NCI-H446 treated with DMSO at 0.1 percent for 48 hours (cell line): ENCODE measurements at regions not wholly inside any gene's neighbourhood (a gene's known extent, or its start where the extent isn't known, plus 50 kb on each side); places are given as distances from the start of the nearest gene placed in this dataset.
A peak's percentile ranks its signal among the peaks of the same experiment; 100 is the strongest.

Source experiments
- DNase-seq: peaks from one replicate; lab custom pipeline; 2025; lab: John Stamatoyannopoulos, UW

DNA sequence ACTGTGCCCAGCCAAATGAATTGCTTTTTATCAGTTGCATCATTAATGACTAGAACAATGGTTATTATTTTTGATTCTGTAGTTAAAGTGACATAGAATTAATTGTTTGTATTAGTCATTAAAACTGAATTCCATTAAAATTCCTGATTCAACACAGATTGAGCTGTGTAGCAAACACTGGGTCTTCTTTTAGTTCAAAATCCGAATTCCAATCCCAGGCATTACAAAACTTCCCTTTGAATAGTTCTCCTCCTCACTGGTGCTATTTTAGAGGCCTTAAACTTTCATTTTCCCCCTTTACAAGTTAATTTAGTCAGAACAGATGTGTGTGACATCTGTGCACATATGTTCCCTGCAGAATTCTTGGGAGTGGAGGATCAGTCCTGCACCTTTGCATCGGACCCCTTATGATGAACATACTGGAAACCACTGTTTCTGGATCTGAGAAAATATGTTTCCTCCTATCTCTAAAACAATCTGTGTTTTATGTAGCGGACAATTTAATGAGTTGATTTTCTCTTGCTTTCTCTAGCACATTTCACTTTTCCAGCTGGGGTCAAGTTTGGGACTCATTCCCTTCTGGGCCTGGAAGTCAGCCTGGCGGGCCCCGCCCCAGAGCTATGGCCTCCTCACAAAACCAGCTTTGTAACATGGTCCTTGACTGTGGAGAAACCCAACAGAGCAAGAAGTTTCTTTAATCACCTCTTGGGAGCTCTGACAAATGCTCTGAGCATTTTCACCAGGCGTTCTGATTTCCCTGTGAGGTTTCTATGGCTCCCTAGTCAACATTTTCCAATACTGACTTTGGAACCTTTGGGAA, 87.9 kb upstream of the MAMDC2 start:
- DNase-seq, result no peak

DNA sequence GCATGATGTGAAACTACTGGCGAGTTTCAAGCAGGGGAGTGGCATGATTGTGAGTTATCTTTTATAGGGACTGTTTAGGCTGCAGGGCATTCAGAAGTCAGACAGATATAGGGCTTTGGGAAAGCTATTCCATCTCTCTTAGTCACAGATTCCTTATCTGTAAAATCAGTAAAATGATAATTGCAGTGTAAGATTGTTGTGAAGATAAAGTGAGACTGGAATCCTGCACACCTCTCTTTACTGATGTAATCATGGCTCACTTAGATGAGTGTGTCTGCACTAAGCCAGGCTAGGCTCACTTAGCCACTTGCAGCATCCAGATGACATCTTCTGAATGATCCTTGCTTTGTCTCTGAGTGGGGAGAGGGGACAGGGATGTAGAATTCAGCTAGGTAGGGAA, 81.8 kb upstream of the MAMDC2 start:
- no peak for DNase-seq

DNA sequence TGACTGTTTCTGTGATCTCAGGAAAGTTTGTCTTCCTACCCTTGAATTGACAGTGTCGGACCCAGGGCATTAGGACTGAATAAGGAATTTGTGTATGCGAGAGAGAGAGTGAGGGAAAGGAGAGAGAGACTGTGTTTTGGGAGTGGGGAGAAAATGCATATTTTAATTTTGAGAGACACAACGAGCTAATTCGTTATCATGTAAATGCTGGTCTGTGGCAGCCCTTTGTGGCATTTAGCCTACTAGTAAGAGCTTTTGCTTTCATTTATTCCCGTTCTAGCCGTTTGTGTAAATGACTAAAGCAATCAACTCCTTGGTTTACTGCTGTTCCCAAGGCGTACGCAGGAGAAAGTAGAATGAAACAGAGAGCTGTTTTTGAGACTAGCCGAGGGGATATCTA, 79.8 kb upstream of the MAMDC2 start:
- no peak for DNase-seq

DNA sequence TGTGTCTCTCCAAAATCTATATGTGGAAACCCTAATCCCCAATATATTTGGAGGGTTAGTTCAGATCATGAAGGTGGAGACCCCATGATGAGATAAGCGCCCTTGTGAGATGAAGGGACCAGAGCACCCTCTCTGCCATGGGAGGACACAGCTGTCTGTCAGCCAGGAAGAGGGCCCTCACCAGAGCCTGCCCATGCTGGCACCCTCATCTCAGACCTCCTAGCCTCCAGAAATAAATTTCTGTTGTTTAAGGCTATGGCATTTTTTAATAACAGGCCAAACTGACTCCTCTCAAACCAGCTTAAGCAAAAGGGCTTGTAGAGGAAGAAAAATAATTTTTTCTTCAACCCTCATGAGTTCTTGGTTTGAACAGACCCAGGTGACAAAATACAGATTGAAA, 79.2 kb upstream of the MAMDC2 start:
- DNase-seq, result no peak

DNA sequence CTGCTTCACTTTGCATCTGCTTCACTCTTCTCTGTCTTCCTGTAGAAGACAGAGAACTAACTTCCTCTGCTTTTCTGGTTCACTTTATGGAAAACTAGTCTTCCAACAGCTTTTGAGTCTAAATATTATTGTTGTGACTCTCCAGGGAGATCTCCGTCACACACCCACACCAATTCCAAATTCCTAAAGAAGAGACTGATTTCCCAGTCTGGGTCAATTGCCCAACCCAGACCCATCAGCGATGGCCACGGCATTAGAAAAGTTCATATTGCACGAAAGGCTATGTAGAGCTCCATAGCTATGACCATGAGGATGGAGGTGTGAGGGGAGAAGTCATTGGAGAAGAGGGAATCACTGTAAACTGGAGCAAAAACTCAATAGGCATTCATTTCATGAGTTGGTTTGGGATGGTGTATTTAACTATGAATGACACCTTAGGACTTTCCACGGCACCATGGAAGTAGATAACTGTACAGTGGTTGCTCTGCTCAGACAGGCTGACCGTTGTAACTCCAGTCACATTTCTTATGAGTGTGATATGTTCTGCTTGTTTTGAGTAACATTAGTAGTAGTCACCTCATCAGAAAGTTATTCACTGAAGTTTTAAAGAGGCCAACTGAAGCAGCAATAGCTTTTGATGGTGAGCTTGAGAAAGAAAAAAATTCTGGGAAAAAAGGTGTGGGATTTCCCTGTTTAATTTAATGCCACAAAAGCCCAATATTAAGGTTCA, 78.1 kb upstream of the MAMDC2 start:
- no peak for DNase-seq

DNA sequence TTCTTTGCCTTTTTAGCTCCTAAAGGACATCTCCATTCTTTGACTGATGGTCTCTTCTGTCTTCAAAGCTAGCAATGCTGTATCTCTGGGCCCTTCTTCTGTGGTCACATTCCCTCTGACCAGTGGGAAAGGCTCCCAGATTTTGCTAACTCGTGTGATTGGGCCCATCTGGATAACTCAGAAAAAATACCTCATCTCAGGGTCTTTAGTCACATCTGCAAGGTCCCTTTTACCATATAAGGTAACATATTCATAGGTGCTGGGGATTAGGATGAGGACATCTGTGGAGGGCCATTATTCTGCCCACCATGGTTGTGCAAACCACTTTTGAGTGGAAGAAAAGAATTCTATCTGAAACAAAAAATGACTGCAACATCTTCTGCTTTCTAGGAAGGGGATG, 76.3 kb upstream of the MAMDC2 start:
- DNase-seq, result no peak

DNA sequence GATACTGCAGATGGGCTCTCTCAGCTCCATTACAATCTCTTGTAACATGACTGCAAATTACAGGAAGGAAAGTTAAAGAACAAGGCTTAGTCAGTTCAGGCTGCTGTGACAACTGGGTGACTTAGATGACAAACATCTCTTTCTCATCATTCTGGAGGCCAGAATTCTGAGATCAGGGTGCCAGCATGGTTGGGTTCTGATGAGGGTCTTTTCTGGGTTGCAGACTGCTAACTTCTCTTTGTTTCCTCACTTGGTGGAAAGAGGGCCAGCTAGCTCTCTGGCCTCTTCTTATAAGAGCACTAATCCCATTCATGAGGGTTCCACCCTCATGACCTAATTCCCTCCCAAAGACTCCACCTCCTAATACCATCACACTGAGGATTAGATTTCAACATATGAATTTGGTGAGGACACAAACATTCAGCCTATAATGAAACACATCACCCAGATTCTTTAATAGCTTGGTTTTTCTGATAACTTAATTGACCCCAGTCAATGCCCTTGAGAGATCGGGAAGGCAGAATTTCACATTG, 73.6 kb upstream of the MAMDC2 start:
- no peak for DNase-seq

DNA sequence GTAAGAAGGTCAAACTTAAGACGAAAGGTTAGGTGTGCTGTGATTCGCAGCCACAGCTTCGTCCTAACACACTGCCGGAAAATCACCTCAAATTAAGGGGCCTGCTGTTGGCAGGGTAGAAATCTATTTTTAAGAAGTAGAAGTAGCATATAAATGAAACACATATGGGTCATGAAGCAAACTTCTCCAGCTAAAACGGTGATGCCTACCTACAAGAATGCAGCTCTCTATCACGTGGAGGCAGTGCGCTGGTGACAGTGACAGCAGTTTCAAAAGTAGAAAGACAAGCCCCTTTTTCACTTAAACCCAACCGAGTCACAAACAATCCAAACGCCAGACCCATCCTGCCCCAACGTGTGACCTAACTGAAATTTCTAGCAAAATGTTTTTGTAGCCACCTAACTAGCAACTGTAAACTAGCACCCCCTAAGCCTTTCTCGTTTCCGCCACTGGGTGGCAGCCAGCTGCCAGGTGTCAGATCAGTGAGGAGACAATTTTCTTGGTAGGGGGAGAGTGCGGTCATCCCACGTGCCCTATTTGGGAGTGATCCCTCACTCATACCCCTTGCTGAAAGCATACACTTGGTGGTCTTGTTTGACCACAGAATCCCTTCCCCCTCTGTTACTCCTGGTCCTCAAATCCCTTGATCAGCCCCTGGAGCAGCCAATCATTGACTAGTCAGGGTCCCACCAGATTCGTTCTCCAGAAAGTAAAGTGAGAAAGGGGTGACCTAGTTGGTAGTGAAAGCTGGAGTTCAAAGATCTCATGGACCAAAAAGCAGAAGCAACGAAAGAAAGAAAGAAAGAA, 71.8 kb upstream of the MAMDC2 start:
- peak; percentile 18 for DNase-seq

DNA sequence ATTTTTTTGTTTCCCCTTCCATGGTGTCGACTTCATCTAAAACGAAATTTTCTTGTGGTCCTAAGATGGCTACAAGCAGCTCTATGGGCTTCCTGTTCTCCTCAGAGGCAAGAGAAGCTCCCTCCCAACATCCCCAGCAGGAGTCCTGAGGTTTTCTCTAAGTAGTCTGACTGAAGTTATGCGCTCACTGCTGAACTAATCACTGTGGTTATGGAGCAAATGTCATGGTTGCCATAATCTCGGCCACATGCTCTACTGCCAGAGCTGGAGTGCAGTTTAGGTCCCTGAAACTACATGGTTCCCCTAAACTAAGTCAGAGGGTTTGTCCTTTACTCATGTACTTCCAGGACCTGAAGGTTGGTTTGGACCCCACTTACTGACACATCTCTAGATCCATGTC, 68.0 kb upstream of the MAMDC2 start:
- DNase-seq, result no peak

DNA sequence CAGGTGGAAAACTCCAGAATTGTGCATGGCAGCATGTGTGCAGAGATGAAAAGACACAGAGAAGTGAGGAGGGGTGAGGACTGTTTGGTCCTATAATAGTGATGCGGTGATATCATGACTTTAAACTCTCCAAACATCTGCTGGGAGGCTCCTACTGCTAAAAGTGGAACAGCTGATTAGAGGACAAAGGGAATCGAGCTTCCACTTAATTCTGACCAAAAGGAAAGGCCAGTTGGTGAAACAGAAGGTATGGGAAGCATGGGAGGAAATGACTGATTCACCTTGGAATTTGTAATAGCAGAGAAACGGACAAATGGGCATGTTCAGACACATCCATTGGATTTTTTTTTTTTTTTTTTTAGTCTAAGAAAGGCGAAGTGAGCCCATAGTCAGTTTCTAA, 67.5 kb upstream of the MAMDC2 start:
- DNase-seq, result no peak

DNA sequence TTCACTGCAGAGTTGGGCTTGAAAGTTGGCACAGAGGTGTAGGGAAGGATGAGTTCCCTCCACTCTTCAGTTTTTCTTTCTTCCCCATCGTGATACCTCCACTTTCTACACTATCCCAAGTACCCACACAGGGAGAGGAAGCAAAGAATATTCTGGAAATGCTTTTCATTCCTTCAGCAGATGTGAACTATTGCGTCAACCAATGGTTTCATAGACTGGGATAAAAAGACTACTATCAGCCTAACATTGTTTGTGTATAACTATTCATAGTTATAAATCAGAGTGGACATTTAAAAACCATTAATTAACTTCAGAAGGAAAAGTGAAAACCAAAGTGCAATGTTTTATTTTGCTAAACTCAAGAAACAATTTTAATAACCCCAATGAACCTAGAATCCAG, 63.6 kb upstream of the MAMDC2 start:
- DNase-seq, result no peak

DNA sequence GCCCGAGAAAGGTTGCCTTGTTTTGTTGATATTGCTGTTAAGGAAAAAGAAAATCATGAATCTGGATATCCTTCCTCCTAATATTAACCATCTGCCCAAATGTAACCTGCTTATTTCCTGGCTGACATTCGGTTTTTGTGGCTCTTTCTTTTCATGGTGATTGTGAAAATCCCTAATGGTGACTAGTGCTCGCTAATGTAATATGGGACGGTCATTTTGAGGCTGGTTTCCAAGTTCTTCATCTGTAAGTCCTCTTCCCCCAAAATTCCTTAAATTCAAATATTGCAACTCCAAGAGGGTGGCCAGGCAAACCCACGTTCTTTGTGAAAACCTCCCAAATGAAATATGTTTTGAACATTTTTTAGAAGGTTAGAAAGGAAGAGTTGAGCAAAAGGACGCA, 63.1 kb upstream of the MAMDC2 start:
- DNase-seq, result no peak

DNA sequence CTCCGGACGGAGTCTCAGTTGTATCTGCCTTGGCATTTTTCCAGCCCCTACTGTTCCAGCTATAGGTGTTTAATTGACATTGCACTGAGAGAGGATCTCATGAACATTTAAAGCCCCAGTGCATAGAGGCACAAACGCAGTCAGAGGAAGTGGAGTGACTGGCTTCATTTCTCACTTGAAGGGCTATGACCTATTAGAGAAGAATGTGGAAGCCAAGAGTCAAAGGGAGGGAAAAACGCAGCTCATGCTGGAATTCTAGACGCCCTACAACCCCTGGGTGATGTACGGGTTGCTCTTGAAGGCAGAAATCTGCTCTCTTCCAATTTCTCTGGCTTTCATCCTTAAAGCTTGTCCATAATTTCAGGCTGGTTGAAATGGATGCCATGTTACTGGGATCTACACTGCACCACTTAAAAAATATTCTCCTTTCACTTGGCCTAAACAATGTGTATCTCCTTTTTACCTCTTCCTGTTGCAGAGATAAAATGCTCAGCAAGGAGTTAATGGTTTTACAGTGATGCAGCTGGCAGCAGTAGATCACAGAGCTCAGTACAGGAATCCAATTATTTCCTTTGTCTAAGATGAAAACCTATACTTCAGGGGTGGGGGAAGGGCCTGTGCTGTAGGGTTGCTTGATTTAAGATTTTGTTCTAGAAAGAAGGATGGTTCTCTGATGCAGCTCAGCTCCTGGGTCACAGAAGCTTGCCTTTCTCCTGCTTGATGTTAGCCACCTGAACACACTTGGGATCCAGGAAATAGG, 61.8 kb upstream of the MAMDC2 start:
- DNase-seq, result no peak

DNA sequence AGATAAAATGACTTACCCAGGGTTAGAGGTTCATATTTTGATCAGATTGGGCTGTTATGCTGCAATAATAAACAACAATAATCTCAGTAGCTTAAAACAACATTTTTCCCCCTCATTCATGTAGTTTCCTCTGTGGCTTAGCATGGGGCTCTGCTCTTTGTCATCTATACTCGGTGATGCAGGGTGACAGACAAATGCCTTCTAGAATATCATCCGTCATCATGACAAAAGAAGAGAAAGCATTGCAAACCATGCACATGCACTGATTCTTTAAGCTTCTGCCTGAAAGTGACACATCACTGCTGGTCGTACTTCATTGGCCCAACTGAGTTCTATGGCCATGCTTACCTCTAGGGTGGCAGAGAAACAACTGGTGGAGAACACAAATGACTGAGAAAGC, 58.8 kb upstream of the MAMDC2 start:
- no peak for DNase-seq

DNA sequence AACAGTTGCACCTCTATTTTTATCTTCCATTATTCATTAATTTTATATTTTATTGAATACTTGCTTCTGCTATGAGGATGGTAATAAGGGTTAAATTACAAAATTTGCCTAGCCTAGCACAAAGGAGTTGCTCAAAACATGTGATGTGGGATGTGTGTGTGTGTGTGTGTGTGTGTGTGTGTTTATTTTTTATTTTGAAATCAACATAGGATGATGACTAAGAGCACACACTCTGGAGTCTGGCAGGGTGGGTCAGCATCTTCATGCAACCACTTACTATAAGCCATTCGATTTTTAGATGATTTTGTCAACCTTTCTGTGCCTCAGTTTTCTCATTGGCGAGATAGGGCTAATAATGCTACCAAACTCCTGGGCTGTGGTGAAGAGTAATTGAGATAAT, 57.7 kb upstream of the MAMDC2 start:
- DNase-seq, result no peak

DNA sequence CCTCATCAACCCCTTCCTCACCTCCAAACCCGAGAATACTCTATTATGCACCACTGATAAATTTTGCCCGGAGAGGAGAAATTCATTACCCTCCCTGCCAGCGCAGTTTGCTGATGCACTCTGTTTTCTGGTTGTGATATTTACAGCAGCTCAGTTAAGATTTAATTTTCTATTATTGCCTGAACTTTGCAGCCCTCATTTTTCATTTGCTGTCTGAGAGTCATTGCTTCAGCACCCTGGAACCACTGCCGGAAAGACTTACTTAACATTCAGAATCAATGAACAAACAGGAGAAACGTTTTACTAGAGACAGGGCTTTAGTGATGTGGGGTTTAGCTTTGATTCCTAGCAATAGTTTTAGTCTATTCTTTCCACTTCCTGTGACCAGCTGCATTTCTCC, 56.7 kb upstream of the MAMDC2 start:
- DNase-seq, result no peak

DNA sequence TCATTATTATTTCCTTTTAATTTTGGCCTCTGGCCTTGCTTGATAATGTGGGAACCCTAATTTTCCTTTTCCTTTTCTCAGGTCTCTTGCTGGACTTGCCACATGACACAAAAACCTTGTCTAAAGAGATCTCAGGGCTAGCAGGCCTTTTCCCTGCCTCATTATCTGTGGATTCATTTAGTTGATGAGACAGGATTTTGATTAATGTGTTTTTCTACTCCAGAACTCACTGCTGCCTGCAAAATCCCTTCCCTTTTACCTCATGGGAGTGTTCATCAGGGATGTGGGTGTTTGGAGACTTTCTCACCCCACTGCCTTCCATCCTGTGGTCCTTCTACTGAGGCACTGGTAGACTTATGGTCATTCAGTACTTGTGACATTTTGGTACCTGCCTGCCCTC, 56.2 kb upstream of the MAMDC2 start:
- no peak for DNase-seq

DNA sequence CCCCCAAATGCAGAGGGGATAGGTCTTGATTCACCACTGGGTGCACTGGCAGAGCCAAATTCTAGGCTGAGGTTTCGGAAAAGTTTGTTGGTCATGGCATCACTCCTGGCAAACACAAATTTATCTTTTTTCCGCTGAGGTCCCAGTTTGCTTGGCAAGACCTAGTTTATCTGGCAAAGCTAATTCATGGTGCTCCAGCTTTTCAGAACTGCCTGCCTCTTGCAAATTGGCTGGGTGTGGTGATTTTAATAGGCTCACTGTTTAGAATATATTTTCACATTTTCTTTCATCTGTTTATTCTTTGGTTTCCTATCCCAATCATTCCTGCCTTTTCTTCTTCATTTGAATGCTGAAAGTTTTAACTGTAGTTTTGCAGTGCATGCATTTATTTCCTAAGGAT, 50.5 kb upstream of the MAMDC2 start:
- DNase-seq, result no peak
